Subcutaneous abdominal adipose tissue (tissue), 5 donors: ENCODE measurements at regions not wholly inside any gene's neighbourhood (a gene's known extent, or its start where the extent isn't known, plus 50 kb on each side); places are given as distances from the start of the nearest gene placed in this dataset.
"Not testable (repeated sequence)": the region's sequence is repeated elsewhere in the genome, so short reads cannot be mapped to it uniquely, and the experiment has no call there.

Experiments used
- H3K27ac ChIP-seq: one replicate; pipeline ENCODE4 v1.7.0; 2013; ENCODE audit warnings: low read depth, mild to moderate bottlenecking, inconsistent platforms, low read length, moderate library complexity
- H3K27me3 ChIP-seq, 5 donors: one replicate each; pipeline ENCODE4 v1.7.0; 2013; ENCODE audit warnings: low read length in 5 of 5, inconsistent platforms in 1 of 5; ENCODE audit not compliant: control insufficient read depth in 5 of 5, insufficient read depth in 4 of 5
- H3K36me3 ChIP-seq, 5 donors: one replicate each; pipeline ENCODE4 v1.7.0; 2013; ENCODE audit warnings: low read length in 5 of 5; ENCODE audit not compliant: control insufficient read depth in 5 of 5, insufficient read depth in 5 of 5
- H3K4me1 ChIP-seq, 5 donors: one replicate each; pipeline ENCODE4 v1.7.0; 2013; ENCODE audit warnings: low read length in 5 of 5, mild to moderate bottlenecking in 3 of 5, moderate library complexity in 1 of 5; ENCODE audit not compliant: control insufficient read depth in 5 of 5, insufficient read depth in 5 of 5
- H3K4me3 ChIP-seq, 5 donors: one replicate each; pipeline ENCODE4 v1.7.0; 2013; ENCODE audit warnings: low read length in 5 of 5, low read depth in 1 of 5
- H3K9ac ChIP-seq, 5 donors: one replicate each; pipeline ENCODE4 v1.7.0; 2013; ENCODE audit warnings: low read length in 5 of 5, mild to moderate bottlenecking in 4 of 5, moderate library complexity in 3 of 5
- H3K9me3 ChIP-seq, 5 donors: one replicate each; pipeline ENCODE4 v1.7.0; 2013; ENCODE audit warnings: low read length in 5 of 5; ENCODE audit not compliant: control insufficient read depth in 5 of 5
- donor health status: healthy.
- donor health status: healthy.
- donor health status: healthy.
- donor health status: healthy.
- donor health status: healthy.

- not testable (repeated sequence) for H3K9ac ChIP-seq, H3K4me1 ChIP-seq, H3K9me3 ChIP-seq, H3K27ac ChIP-seq, H3K4me3 ChIP-seq, H3K27me3 ChIP-seq, H3K36me3 ChIP-seq
Observed at GRCh38 chr4:79674906-79675305, 266.9 kb upstream of the GK2 start.

- Histone ChIP-seq H3K27me3 (no peaks in the 10 kb centered on the region), H3K9me3 (peaks cover 0 to 7% (median 2%) of the 10 kb centered on the region in 5 donors), H3K36me3 (no peaks in the 10 kb centered on the region), H3K27ac (no peak overlapping the region), H3K4me1 (no peaks in the 10 kb centered on the region), H3K9ac (no peak overlapping the region), H3K4me3 (no peak overlapping the region)
Observed at GRCh38 chr4:79673898-79674297, 265.9 kb upstream of the GK2 start.

GRCh38 chr4:79673377-79673776 lies 265.3 kb upstream of the GK2 start:
- H3K4me3 ChIP-seq = no peak overlapping the region
- peaks cover 0 to 7% (median 2%) of the 10 kb centered on the region in 5 donors for H3K9me3 ChIP-seq

GRCh38 chr4:79666875-79667274 lies 258.8 kb upstream of the GK2 start:
- Histone ChIP-seq H3K9ac (no peak overlapping the region), H3K4me3 (no peak overlapping the region), H3K36me3 (no peaks in the 10 kb centered on the region), H3K9me3 (peaks cover 0 to 6% (median 2%) of the 10 kb centered on the region in 5 donors), H3K27ac (no peak overlapping the region), H3K4me1 (no peaks in the 10 kb centered on the region), H3K27me3 (no peaks in the 10 kb centered on the region)

More at GRCh38 chr4:79673377-79673776, 265.3 kb upstream of the GK2 start:
- Histone ChIP-seq H3K36me3 (no peaks in the 10 kb centered on the region), H3K9ac (no peak overlapping the region), H3K27me3 (no peaks in the 10 kb centered on the region), H3K4me1 (no peaks in the 10 kb centered on the region), H3K27ac (no peak overlapping the region)

GRCh38 chr4:79666112-79666511 lies 258.1 kb upstream of the GK2 start:
- H3K4me1 ChIP-seq = no peaks in the 10 kb centered on the region
- H3K27ac ChIP-seq = no peak overlapping the region
- H3K9me3 ChIP-seq = peaks cover 0 to 5% (median 2%) of the 10 kb centered on the region in 5 donors
- H3K9ac ChIP-seq = no peak overlapping the region
- H3K27me3 ChIP-seq = no peaks in the 10 kb centered on the region
- no peaks in the 10 kb centered on the region for H3K36me3 ChIP-seq
- no peak overlapping the region for H3K4me3 ChIP-seq

- no peaks in the 10 kb centered on the region for H3K4me1 ChIP-seq
Observed at GRCh38 chr4:79663865-79664264, 255.8 kb upstream of the GK2 start.

GRCh38 chr4:79663141-79663540 lies 255.1 kb upstream of the GK2 start:
- no peak overlapping the region for H3K9ac ChIP-seq
- H3K27ac ChIP-seq = no peak overlapping the region
- H3K36me3 ChIP-seq = no peaks in the 10 kb centered on the region
- no peak overlapping the region for H3K4me3 ChIP-seq
- no peaks in the 10 kb centered on the region for H3K27me3 ChIP-seq
- no peaks in the 10 kb centered on the region for H3K4me1 ChIP-seq
- H3K9me3 ChIP-seq = peaks cover 0 to 2% (median 0%) of the 10 kb centered on the region in 5 donors

More at GRCh38 chr4:79663865-79664264, 255.8 kb upstream of the GK2 start:
- Histone ChIP-seq H3K9me3 (peaks cover 0 to 2% (median 0%) of the 10 kb centered on the region in 5 donors), H3K27ac (no peak overlapping the region), H3K4me3 (no peak overlapping the region), H3K9ac (no peak overlapping the region), H3K36me3 (no peaks in the 10 kb centered on the region), H3K27me3 (no peaks in the 10 kb centered on the region)

GRCh38 chr4:79662651-79663050 lies 254.6 kb upstream of the GK2 start:
- H3K9ac ChIP-seq = no peak overlapping the region
- H3K4me3 ChIP-seq = no peak overlapping the region
- no peaks in the 10 kb centered on the region for H3K27me3 ChIP-seq
- H3K36me3 ChIP-seq = no peaks in the 10 kb centered on the region
- no peak overlapping the region for H3K27ac ChIP-seq
- H3K9me3 ChIP-seq = peaks cover 0 to 4% (median 1%) of the 10 kb centered on the region in 5 donors
- H3K4me1 ChIP-seq = no peaks in the 10 kb centered on the region

GRCh38 chr4:79661196-79661595 lies 253.2 kb upstream of the GK2 start:
- Histone ChIP-seq H3K27me3 (no peaks in the 10 kb centered on the region), H3K36me3 (no peaks in the 10 kb centered on the region), H3K4me3 (no peak overlapping the region), H3K9me3 (peaks cover 0 to 7% (median 5%) of the 10 kb centered on the region in 5 donors), H3K9ac (no peak overlapping the region), H3K27ac (no peak overlapping the region), H3K4me1 (no peaks in the 10 kb centered on the region)

- not testable (repeated sequence) for H3K4me3 ChIP-seq, H3K27me3 ChIP-seq, H3K36me3 ChIP-seq
Observed at GRCh38 chr4:79659308-79659870, 251.4 kb upstream of the GK2 start.

More at GRCh38 chr4:79659308-79659870, 251.4 kb upstream of the GK2 start:
- H3K27ac ChIP-seq, H3K9ac ChIP-seq, H3K4me1 ChIP-seq, H3K9me3 ChIP-seq: not testable (repeated sequence)
